WTC11 (cell line): ENCODE measurements at regions not wholly inside any gene's neighbourhood (a gene's known extent, or its start where the extent isn't known, plus 50 kb on each side); places are given as distances from the start of the nearest gene placed in this dataset.

Source experiments
- ATAC-seq: fragments of 200-7000 bp; cut with Tn5 transposase; 2 replicates; pipeline ENCODE4 v1.10.0; 2021; ENCODE audit warnings: mild to moderate bottlenecking, moderate library complexity
- CTCF ChIA-PET: fragments of 300-600 bp; sonication (Branson Sonifier 250); formaldehyde crosslinking; loops from one replicate; lab custom pipeline; 2021; ENCODE audit warnings: antibody characterized with exemption; lab: Charles Lee
- POLR2A ChIA-PET: fragments of 350-600 bp; sonication (Branson Sonifier 250); formaldehyde crosslinking; loops from one replicate; lab custom pipeline; 2021; ENCODE audit warnings: antibody characterized with exemption; lab: Charles Lee
- DNase-seq: peaks from one replicate; pipeline ENCODE4 v3.0.0; 2021; ENCODE audit warnings: low spot score
- H3K27ac Mint-ChIP-seq: 2 replicates; pipeline ENCODE4 v1.8.0; 2021; ENCODE audit warnings: mixed read lengths
- H3K27me3 Mint-ChIP-seq: 2 replicates; pipeline ENCODE4 v1.8.0; 2021; ENCODE audit warnings: low read depth, mild to moderate bottlenecking, moderate library complexity, mixed read lengths
- H3K36me3 Mint-ChIP-seq: 2 replicates; pipeline ENCODE4 v1.8.0; 2021; ENCODE audit warnings: mixed read lengths
- H3K4me1 Mint-ChIP-seq: 2 replicates; pipeline ENCODE4 v1.8.0; 2022; ENCODE audit warnings: mixed read lengths
- H3K4me3 Mint-ChIP-seq: 2 replicates; pipeline ENCODE4 v1.8.0; 2021; ENCODE audit warnings: mild to moderate bottlenecking, moderate library complexity, mixed read lengths
- H3K9me3 Mint-ChIP-seq: 2 replicates; pipeline ENCODE4 v1.8.0; 2021; ENCODE audit warnings: mixed read lengths
- AFF4 ChIP-seq: sonication (generic); formaldehyde crosslinking; IDR thresholded peaks from 2 replicates; pipeline ENCODE4 v1.8.1; 2023; ENCODE audit warnings: mild to moderate bottlenecking, missing genetic modification reagents, borderline replicate concordance
- ATF3 ChIP-seq: sonication (generic); formaldehyde crosslinking; conservative IDR thresholded peaks from 2 replicates; pipeline ENCODE4 v1.8.1; 2022; ENCODE audit warnings: mild to moderate bottlenecking, missing genetic modification reagents
- CREB1 ChIP-seq: sonication (generic); formaldehyde crosslinking; IDR thresholded peaks from 2 replicates; pipeline ENCODE4 v1.8.0; 2023; ENCODE audit warnings: mild to moderate bottlenecking, missing genetic modification reagents
- E2F4 ChIP-seq: sonication (generic); formaldehyde crosslinking; IDR thresholded peaks from 2 replicates; pipeline ENCODE4 v1.8.1; 2022; ENCODE audit warnings: low read depth, mild to moderate bottlenecking, moderate library complexity, missing genetic modification reagents, borderline replicate concordance
- ELF4 ChIP-seq: sonication (generic); formaldehyde crosslinking; IDR thresholded peaks from 2 replicates; pipeline ENCODE4 v1.8.1; 2022; ENCODE audit warnings: low read depth, mild to moderate bottlenecking, moderate library complexity, missing genetic modification reagents
- FOXP4 ChIP-seq: sonication (generic); formaldehyde crosslinking; IDR thresholded peaks from 2 replicates; pipeline ENCODE4 v1.8.0; 2022; ENCODE audit warnings: mild to moderate bottlenecking, missing genetic modification reagents
- IRF2 ChIP-seq: sonication (generic); formaldehyde crosslinking; IDR thresholded peaks from 2 replicates; pipeline ENCODE4 v1.8.0; 2022; ENCODE audit warnings: low read depth, missing genetic modification reagents, borderline replicate concordance
- MAX ChIP-seq: sonication (generic); formaldehyde crosslinking; IDR thresholded peaks from 2 replicates; pipeline ENCODE4 v1.8.0; 2022; ENCODE audit warnings: mild to moderate bottlenecking, missing genetic modification reagents
- PRDM15 ChIP-seq: sonication (generic); formaldehyde crosslinking; IDR thresholded peaks from 2 replicates; pipeline ENCODE4 v1.8.0; 2022; ENCODE audit warnings: missing genetic modification reagents
- RELA ChIP-seq: sonication (generic); formaldehyde crosslinking; IDR thresholded peaks from 2 replicates; pipeline ENCODE4 v1.8.1; 2022; ENCODE audit warnings: missing genetic modification reagents, mild to moderate bottlenecking, borderline replicate concordance
- SMAD3 ChIP-seq: sonication (generic); formaldehyde crosslinking; IDR thresholded peaks from 2 replicates; pipeline ENCODE4 v1.8.0; 2022; ENCODE audit warnings: missing genetic modification reagents, mild to moderate bottlenecking, borderline replicate concordance
- USF2 ChIP-seq: sonication (generic); formaldehyde crosslinking; IDR thresholded peaks from 2 replicates; pipeline ENCODE4 v1.8.1; 2023; ENCODE audit warnings: mild to moderate bottlenecking, missing genetic modification reagents, moderate library complexity
- ZNF396 ChIP-seq: fragments of 250-450 bp; sonication (Bioruptor Pico); IDR thresholded peaks from 2 replicates; pipeline ENCODE4 v1.8.0; 2021; ENCODE audit warnings: mild to moderate bottlenecking, moderate library complexity, borderline replicate concordance
- ZSCAN18 ChIP-seq: fragments of 250-450 bp; sonication (Bioruptor Pico); IDR thresholded peaks from 2 replicates; pipeline ENCODE4 v2.1.2; 2022; ENCODE audit warnings: mild to moderate bottlenecking, moderate library complexity

GRCh38 chr11:45076761-45077160 is 69.7 kb upstream of the PRDM11 start:
- Mint-ChIP-seq H3K27ac (no peak overlapping the region), H3K36me3 (no peaks in the 10 kb centered on the region), H3K4me1 (peaks cover 24% of the 10 kb centered on the region), H3K27me3 (no peaks in the 10 kb centered on the region; the same call in 1 of the 2 replicates), H3K9me3 (no peaks in the 10 kb centered on the region), H3K4me3 (no peak overlapping the region)
- TF ChIP-seq PRDM15 (CRISPR knock-in tag): no peak
- TF ChIP-seq SMAD3: no peak
- no peak for TF ChIP-seq USF2 (CRISPR knock-in tag)
- no peak for TF ChIP-seq ZNF396 (CRISPR knock-in tag)
- no peak for TF ChIP-seq ATF3 (CRISPR knock-in tag)
- DNase-seq (no peak), ATAC-seq (no peak)
- ChIA-PET POLR2A (no interaction called here), CTCF (interaction anchor here (4.1 kb wide), 1 partner anchor 140 kb away, joined by 17 read pairs; no protein-coding TSS in a partner anchor)

- Mint-ChIP-seq H3K4me1 (peaks cover 39% of the 10 kb centered on the region), H3K36me3 (no peaks in the 10 kb centered on the region), H3K9me3 (no peaks in the 10 kb centered on the region), H3K27ac (peak overlapping the region; percentile 78), H3K4me3 (no peak overlapping the region), H3K27me3 (no peaks in the 10 kb centered on the region; the same call in 1 of the 2 replicates)
- ATAC-seq (no peak), DNase-seq (no peak)
- ChIA-PET CTCF (interaction anchor here (1.1 to 3.0 kb wide), 5 partner anchors 10 to 151 kb away, joined by 3 to 18 read pairs (median 6); no protein-coding TSS in a partner anchor), POLR2A (interaction anchor here (0.7 kb wide), 1 partner anchor 114 kb away, joined by 6 read pairs; no protein-coding TSS in a partner anchor)
- TF ChIP-seq SMAD3: no peak
- no peak for TF ChIP-seq IRF2 (CRISPR knock-in tag)
- TF ChIP-seq E2F4 (CRISPR knock-in tag): no peak
- no peak for TF ChIP-seq CREB1
- no peak for TF ChIP-seq AFF4 (CRISPR knock-in tag)
- no peak for TF ChIP-seq ZSCAN18
- no peak for TF ChIP-seq RELA (CRISPR knock-in tag)
- TF ChIP-seq USF2 (CRISPR knock-in tag): no peak
- no peak for TF ChIP-seq MAX
- no peak for TF ChIP-seq FOXP4 (CRISPR knock-in tag)
- no peak for TF ChIP-seq ELF4 (CRISPR knock-in tag)
These were observed 68.0 kb upstream of the PRDM11 start for GRCh38 chr11:45078236-45079074.
